Heart right ventricle (tissue), 16 donors: ENCODE measurements at regions not wholly inside any gene's neighbourhood (a gene's known extent, or its start where the extent isn't known, plus 50 kb on each side); places are given as distances from the start of the nearest gene placed in this dataset.

Experiments used
- ATAC-seq, 8 donors: fragments of 200-7000 bp; cut with Tn5 transposase; one replicate each; pipeline ENCODE4 v1.9.1; 2020; ENCODE audit warnings: mild to moderate bottlenecking in 8 of 8, moderate library complexity in 8 of 8, moderate number of reproducible peaks in 1 of 8
- DNase-seq, 2 donors: peaks; one replicate each; pipeline ENCODE4 v3.0.0-alpha.2; 2020
- H3K27ac ChIP-seq, 10 donors: fragments of 200-600 bp; sonication (generic) in 2 of 10; one replicate each; pipeline versions ENCODE4 v1.5.0 to v1.8.0; 2020 to 2022; ENCODE audit warnings: mild to moderate bottlenecking in 3 of 10
- H3K27me3 ChIP-seq, 7 donors: fragments of 200-600 bp; one replicate each; pipeline ENCODE4 v1.8.0; 2021 to 2022; ENCODE audit warnings: mild to moderate bottlenecking in 2 of 7
- H3K36me3 ChIP-seq, 9 donors: fragments of 200-600 bp; sonication (generic) in 1 of 9; one replicate each; pipeline versions ENCODE4 v1.5.0 to v1.8.0; 2020 to 2022; ENCODE audit warnings: mild to moderate bottlenecking in 2 of 9
- H3K4me1 ChIP-seq, 9 donors: fragments of 200-600 bp; sonication (generic) in 1 of 9; one replicate each; pipeline versions ENCODE4 v1.5.0 to v1.8.0; 2020 to 2022; ENCODE audit warnings: mild to moderate bottlenecking in 4 of 9
- H3K4me3 ChIP-seq, 10 donors: fragments of 200-600 bp; sonication (generic) in 2 of 10; one replicate each; pipeline versions ENCODE4 v1.5.0 to v1.8.0; 2020 to 2022; ENCODE audit warnings: mild to moderate bottlenecking in 7 of 10, moderate library complexity in 2 of 10
- H3K9me3 ChIP-seq, 11 donors: fragments of 200-600 bp in 10 of 11; sonication (generic) in 2 of 11; one replicate each; pipeline versions ENCODE4 v1.5.0 to v1.8.0; 2013 to 2022; ENCODE audit warnings: mild to moderate bottlenecking in 2 of 11, control low read depth in 1 of 11, moderate library complexity in 1 of 11
- CTCF ChIP-seq, 9 donors: fragments of 200-600 bp; sonication (generic) in 2 of 9; IDR thresholded peaks; one replicate each; pipeline versions ENCODE4 v1.5.0 to v1.8.0; 2021 to 2022; ENCODE audit warnings: antibody characterized with exemption in 9 of 9, mild to moderate bottlenecking in 5 of 9, moderate library complexity in 1 of 9
- WGBS, 2 donors: extraction: QIAGEN DNeasy Blood & Tissue Kit; methylation state at CpG; one replicate each; pipeline ENCODE4 v1.1.7; 2013; ENCODE audit warnings: inconsistent platforms in 1 of 2; 5-methylcytosine and 5-hydroxymethylcytosine counted together
- intact Hi-C, 10 donors: fragments of 100-400 bp; cut with DNase I; formaldehyde crosslinking; loops; one replicate each; pipeline versions ENCODE4 v1.11.1 to v1.14.2; 2022
- donor health status: Arrhythmogenic right ventricular cardiomyopathy.
- donor health status: ischemic (EF 13 %, LVEDD 7.1; RV severe dilation, severe dysfunction).
- donor health status: healthy with polysubstance abuse.
- donor health status: DM: no; HTN: yes; CAD: no.
- donor health status: DM: no; HTN: no; CAD: no.
- donor health status: ischemic (EF 25% LVEDD 6.9; RV normal size, moderate dysfunction).
- donor health status: ischemic (EF 25% LVEDD 5.7; RV mildly dilated, moderate dysfunction).
- donor health status: healthy.
- donor health status: DM: yes; HTN: yes; CAD: no.
- donor health status: Ischemic cardiomyopathy.
- donor health status: ischemic (EF 35%, LVEDD 5.7; RV mildly dilated, moderate dysfunction).
- donor health status: nonischemic (EF 11% LVEDD 7.7; RV severe dilation, severe dysfunction).
- donor health status: DM: yes; HTN: yes; CAD: no.
- donor health status: PGD.
- donor health status: ischemic (EF 29% LVEDD 5.4; RV normal size, mild dysfunction).
- donor health status: nonischemic (EF 23%, LVEDD 6.1; RV moderate dilation, normal function).

- H3K27me3 ChIP-seq = no peaks in the 10 kb centered on the region
- ATAC-seq (no peak), DNase-seq (no peak)
- H3K4me1 ChIP-seq = no peaks in the 10 kb centered on the region
- H3K36me3 ChIP-seq = no peaks in the 10 kb centered on the region
- no peak overlapping the region for H3K4me3 ChIP-seq
- no peaks in the 10 kb centered on the region for H3K9me3 ChIP-seq
- no peak for TF ChIP-seq CTCF (IDR thresholded peaks at IDR 0.05)
- H3K27ac ChIP-seq = no peak overlapping the region
- intact Hi-C loops = no loop called here
Observed at GRCh38 chr5:167870055-167870454, 421.4 kb upstream of the WWC1 start.

- Histone ChIP-seq H3K36me3 (no peaks in the 10 kb centered on the region), H3K27me3 (no peaks in the 10 kb centered on the region), H3K4me3 (no peak overlapping the region), H3K27ac (no peak overlapping the region), H3K4me1 (no peaks in the 10 kb centered on the region), H3K9me3 (no peaks in the 10 kb centered on the region)
- TF ChIP-seq CTCF (IDR thresholded peaks at IDR 0.05) = no peak
- ATAC-seq (no peak), DNase-seq (no peak)
- intact Hi-C loops = no loop called here
- WGBS, 2 donors = 45 to 53% methylated on average over 2 of the region's 2 CpGs
Observed at GRCh38 chr5:167871091-167871490, 420.4 kb upstream of the WWC1 start.

- H3K36me3 ChIP-seq = no peaks in the 10 kb centered on the region
- intact Hi-C loops = no loop called here
- no peaks in the 10 kb centered on the region for H3K27me3 ChIP-seq
- no peak for TF ChIP-seq CTCF (IDR thresholded peaks at IDR 0.05)
- no peaks in the 10 kb centered on the region for H3K4me1 ChIP-seq
- DNase-seq (no peak), ATAC-seq (no peak)
- no peak overlapping the region for H3K27ac ChIP-seq
- WGBS, 2 donors = 42 to 50% methylated on average over 2 of the region's 2 CpGs
- H3K4me3 ChIP-seq = no peak overlapping the region
- no peaks in the 10 kb centered on the region for H3K9me3 ChIP-seq
Observed at GRCh38 chr5:167872791-167873190, 418.7 kb upstream of the WWC1 start.

- Histone ChIP-seq H3K36me3 (no peaks in the 10 kb centered on the region), H3K9me3 (no peaks in the 10 kb centered on the region), H3K27me3 (no peaks in the 10 kb centered on the region), H3K27ac (no peak overlapping the region), H3K4me1 (no peaks in the 10 kb centered on the region), H3K4me3 (no peak overlapping the region)
- no peak for ATAC-seq
- no peak for DNase-seq
- whole genome bisulfite sequencing, 2 donors = 85 to 91% methylated on average over 5 of the region's 5 CpGs
- intact Hi-C loops = no loop called here
- no peak for TF ChIP-seq CTCF (IDR thresholded peaks at IDR 0.05)
Observed at GRCh38 chr5:167877114-167877722, 414.2 kb upstream of the WWC1 start.
